ENCODE measurements at regions not wholly inside any gene's neighbourhood (a gene's known extent, or its start where the extent isn't known, plus 50 kb on each side); places are given as distances from the start of the nearest gene placed in this dataset.

DNA sequence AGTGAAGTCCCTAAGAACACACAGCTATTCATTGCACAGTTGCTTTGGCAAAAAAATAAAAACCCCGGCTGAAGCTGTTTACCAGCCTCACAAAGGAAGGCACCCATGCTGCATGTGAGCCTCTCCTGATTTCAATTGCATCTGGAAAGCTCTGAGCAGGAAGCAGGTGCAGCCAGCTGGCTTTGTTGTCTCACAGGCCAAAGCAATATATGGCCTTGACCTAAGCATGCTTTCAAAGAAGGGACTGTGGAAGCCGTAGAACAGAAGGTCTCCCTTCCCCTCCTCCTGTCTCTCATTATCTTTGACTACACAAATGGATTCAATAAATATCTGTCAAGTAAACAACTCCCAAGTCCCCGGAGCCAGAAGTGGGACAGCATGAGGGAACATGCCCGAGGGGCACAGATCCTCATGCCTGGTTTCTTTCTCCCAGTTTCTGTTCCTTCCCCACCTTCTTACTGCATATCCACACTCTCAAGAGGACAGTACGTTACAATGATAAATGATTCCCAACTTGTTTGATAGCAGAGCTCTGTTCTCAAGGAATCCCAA, 57.2 kb upstream of the PCSK2 start:
- Histone ChIP-seq H3K36me3 (no peaks in the 10 kb centered on the region), H3K9me3 (no peaks in the 10 kb centered on the region), H3K4me3 (no peak overlapping the region), H3K27ac (no peak overlapping the region), H3K4me1 (no peaks in the 10 kb centered on the region), H3K27me3 (no peaks in the 10 kb centered on the region)
- peak in 3 of 4 donors; percentile 24 to 68 (median 50) for ATAC-seq
- FAIRE-seq, result no peak
- intact Hi-C loops (cut with DNase I), result no loop called here
- 20 to 27% methylated on average over 5 of the region's 5 CpGs for WGBS, 2 donors
- TF ChIP-seq, protein P1, sequence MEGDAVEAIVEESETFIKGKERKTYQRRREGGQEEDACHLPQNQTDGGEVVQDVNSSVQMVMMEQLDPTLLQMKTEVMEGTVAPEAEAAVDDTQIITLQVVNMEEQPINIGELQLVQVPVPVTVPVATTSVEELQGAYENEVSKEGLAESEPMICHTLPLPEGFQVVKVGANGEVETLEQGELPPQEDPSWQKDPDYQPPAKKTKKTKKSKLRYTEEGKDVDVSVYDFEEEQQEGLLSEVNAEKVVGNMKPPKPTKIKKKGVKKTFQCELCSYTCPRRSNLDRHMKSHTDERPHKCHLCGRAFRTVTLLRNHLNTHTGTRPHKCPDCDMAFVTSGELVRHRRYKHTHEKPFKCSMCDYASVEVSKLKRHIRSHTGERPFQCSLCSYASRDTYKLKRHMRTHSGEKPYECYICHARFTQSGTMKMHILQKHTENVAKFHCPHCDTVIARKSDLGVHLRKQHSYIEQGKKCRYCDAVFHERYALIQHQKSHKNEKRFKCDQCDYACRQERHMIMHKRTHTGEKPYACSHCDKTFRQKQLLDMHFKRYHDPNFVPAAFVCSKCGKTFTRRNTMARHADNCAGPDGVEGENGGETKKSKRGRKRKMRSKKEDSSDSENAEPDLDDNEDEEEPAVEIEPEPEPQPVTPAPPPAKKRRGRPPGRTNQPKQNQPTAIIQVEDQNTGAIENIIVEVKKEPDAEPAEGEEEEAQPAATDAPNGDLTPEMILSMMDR (IDR thresholded peaks at IDR 0.05), result no peak
- no peak for DNase-seq

DNA sequence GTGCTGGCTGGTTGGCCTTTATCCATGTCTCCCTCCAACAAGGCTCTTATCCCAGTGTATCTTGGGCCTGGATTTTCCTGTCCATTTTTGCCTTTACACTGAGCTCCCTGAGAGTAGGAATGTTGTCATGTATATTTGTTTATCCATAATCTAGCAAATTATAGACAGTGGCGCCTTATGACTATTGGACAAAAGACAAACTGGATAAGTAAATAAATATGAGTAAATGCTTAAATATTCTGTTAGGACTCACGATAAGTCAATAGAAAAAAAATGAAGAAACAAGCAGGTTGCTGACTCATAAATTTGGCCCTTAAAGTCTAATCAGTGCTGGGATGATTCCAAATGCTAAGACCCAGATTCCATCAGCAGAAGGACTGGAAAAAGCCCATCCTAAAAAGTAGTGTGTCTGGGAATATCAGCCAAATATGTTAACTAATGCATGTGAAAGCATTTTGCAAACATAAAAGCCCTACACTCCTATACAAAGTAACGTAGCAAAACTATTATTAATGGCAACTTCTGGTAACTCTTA, 55.0 kb upstream of the PCSK2 start:
- H3K36me3 ChIP-seq, result no peaks in the 10 kb centered on the region
- H3K9me3 ChIP-seq, result no peaks in the 10 kb centered on the region
- TF ChIP-seq, protein P1 (IDR thresholded peaks at IDR 0.05), result no peak
- no peaks in the 10 kb centered on the region for H3K4me1 ChIP-seq
- ATAC-seq (no peak), DNase-seq (no peak), FAIRE-seq (no peak)
- no peak overlapping the region for H3K4me3 ChIP-seq
- 63 to 67% methylated on average over 3 of the region's 3 CpGs for WGBS, 2 donors
- intact Hi-C loops (cut with DNase I), result no loop called here
- H3K27me3 ChIP-seq, result no peaks in the 10 kb centered on the region
- no peak overlapping the region for H3K27ac ChIP-seq

DNA sequence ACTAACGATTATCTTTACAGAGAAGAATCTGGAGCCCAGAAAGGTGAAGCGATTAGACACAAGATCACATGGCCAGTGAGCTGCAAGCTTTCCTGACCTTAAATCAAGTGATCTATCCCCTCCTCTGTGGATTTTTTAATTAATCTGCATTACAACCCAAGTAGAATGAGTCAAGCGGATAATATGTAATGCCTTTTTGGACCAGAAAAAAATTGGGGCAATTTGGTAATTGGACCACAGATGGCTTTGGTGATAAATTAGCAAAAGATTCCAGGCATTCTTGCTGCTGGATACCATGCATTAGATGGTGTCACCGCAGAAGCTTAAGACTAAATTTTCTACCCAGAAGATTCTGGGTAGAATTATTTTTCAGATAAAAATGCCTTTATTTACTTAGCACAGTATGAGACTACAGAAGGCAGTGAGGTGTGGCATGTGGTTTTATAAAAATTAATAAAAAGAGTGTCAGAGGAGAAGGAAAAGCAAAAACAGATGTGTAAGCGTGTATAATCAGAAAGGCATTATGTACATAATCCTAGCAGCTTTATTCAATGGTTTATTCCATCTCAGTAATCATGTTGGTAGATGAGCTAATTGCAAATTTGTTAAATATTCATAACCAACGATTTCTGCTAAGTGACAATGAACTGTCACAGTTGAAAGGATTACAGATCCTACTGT, 53.9 kb upstream of the PCSK2 start:
- DNase-seq, result no peak
- H3K27ac ChIP-seq, result no peak overlapping the region
- FAIRE-seq, result no peak
- TF ChIP-seq, protein P1 (IDR thresholded peaks at IDR 0.05), result no peak
- no peaks in the 10 kb centered on the region for H3K36me3 ChIP-seq
- H3K27me3 ChIP-seq, result no peaks in the 10 kb centered on the region
- ATAC-seq, result peak in 1 of 4 donors; percentile 16
- H3K4me3 ChIP-seq, result no peak overlapping the region
- no peaks in the 10 kb centered on the region for H3K4me1 ChIP-seq
- WGBS, 2 donors, result 63 to 66% methylated on average over 6 of the region's 6 CpGs
- no peaks in the 10 kb centered on the region for H3K9me3 ChIP-seq
- intact Hi-C loops (cut with DNase I), result no loop called here

Measured in pancreas (tissue), 10 donors.